ENCODE measurements at regions not wholly inside any gene's neighbourhood (a gene's known extent, or its start where the extent isn't known, plus 50 kb on each side); places are given as distances from the start of the nearest gene placed in this dataset.

- TF ChIP-seq REST (IDR thresholded peaks at IDR 0.05; ENCODE audit: low read depth) (no peak), RAD21 (IDR thresholded peaks at IDR 0.05; ENCODE audit: low read depth) (no peak), TCF12 (IDR thresholded peaks at IDR 0.05; ENCODE audit: low read depth) (no peak), TAF1 (IDR thresholded peaks at IDR 0.05; ENCODE audit: low read depth) (no peak), CREB1 (IDR thresholded peaks at IDR 0.05; ENCODE audit: low read depth) (no peak), EP300 (IDR thresholded peaks at IDR 0.05; ENCODE audit: borderline replicate concordance) (no peak), MAX (IDR thresholded peaks at IDR 0.05) (no peak), YY1 (IDR thresholded peaks at IDR 0.05; ENCODE audit: low read depth) (no peak), TEAD4 (IDR thresholded peaks at IDR 0.05) (no peak), CEBPB (IDR thresholded peaks at IDR 0.05) (no peak), USF1 (IDR thresholded peaks at IDR 0.05) (no peak), FOXM1 (IDR thresholded peaks at IDR 0.05; ENCODE audit: borderline replicate concordance, low read depth) (no peak), ZBTB7A (IDR thresholded peaks at IDR 0.05; ENCODE audit: low read depth) (no peak), EGR1 (IDR thresholded peaks at IDR 0.05) (no peak)
These were observed 512.2 kb upstream of the ZNF462 start for GRCh38 chr9:106350777-106351176.
